ENCODE measurements at regions not wholly inside any gene's neighbourhood (a gene's known extent, or its start where the extent isn't known, plus 50 kb on each side); places are given as distances from the start of the nearest gene placed in this dataset.

GRCh38 chr15:62218841-62219240, 53.8 kb upstream of the C2CD4B start:
- DNase-seq: no peak
- Histone ChIP-seq H3K9ac (ENCODE audit: low read length) (no peak overlapping the region), H3K27me3 (replicated peaks; ENCODE audit: insufficient read depth, low read length) (no peaks in the 10 kb centered on the region), H3K36me3 (replicated peaks; ENCODE audit: insufficient read depth, low read length) (no peaks in the 10 kb centered on the region), H3K4me2 (ENCODE audit: low read depth, low read length) (no peak overlapping the region), H3F3A (ENCODE audit: insufficient read depth, low read length) (no peaks in the 10 kb centered on the region), H4K20me1 (ENCODE audit: insufficient read depth, low read length) (no peaks in the 10 kb centered on the region), H3K9me2 (replicated peaks; ENCODE audit: insufficient read depth, low read length) (no peaks in the 10 kb centered on the region), H2AFZ (ENCODE audit: low read length) (no peak overlapping the region), H3K4me3 (ENCODE audit: low read length) (no peak overlapping the region), H3K27ac (ENCODE audit: low read length) (no peak overlapping the region), H3K4me1 (ENCODE audit: low read length) (no peaks in the 10 kb centered on the region), H3K9me3 (replicated peaks; ENCODE audit: insufficient read depth, low read length) (no peaks in the 10 kb centered on the region), H3K79me2 (ENCODE audit: low read length) (no peaks in the 10 kb centered on the region)
- TF ChIP-seq CTCF (IDR thresholded peaks at IDR 0.05; ENCODE audit: low read length) (no peak), EZH2 (optimal IDR thresholded peaks at IDR 0.05; ENCODE audit: low read depth, low read length) (no peak), EZH2phosphoT487 (IDR thresholded peaks at IDR 0.05; ENCODE audit: low read length) (no peak)

- Histone ChIP-seq H3K27ac (ENCODE audit: low read length) (no peak overlapping the region), H3F3A (ENCODE audit: insufficient read depth, low read length) (no peaks in the 10 kb centered on the region), H3K9me3 (replicated peaks; ENCODE audit: insufficient read depth, low read length) (no peaks in the 10 kb centered on the region), H3K9me2 (replicated peaks; ENCODE audit: insufficient read depth, low read length) (no peaks in the 10 kb centered on the region), H3K9ac (ENCODE audit: low read length) (no peak overlapping the region), H2AFZ (ENCODE audit: low read length) (no peak overlapping the region), H3K4me2 (ENCODE audit: low read depth, low read length) (no peak overlapping the region), H3K4me1 (ENCODE audit: low read length) (no peaks in the 10 kb centered on the region), H4K20me1 (ENCODE audit: insufficient read depth, low read length) (no peaks in the 10 kb centered on the region), H3K4me3 (ENCODE audit: low read length) (no peak overlapping the region), H3K36me3 (replicated peaks; ENCODE audit: insufficient read depth, low read length) (no peaks in the 10 kb centered on the region), H3K27me3 (replicated peaks; ENCODE audit: insufficient read depth, low read length) (no peaks in the 10 kb centered on the region), H3K79me2 (ENCODE audit: low read length) (no peaks in the 10 kb centered on the region)
- TF ChIP-seq CTCF (IDR thresholded peaks at IDR 0.05; ENCODE audit: low read length) (no peak), EZH2phosphoT487 (IDR thresholded peaks at IDR 0.05; ENCODE audit: low read length) (no peak), EZH2 (optimal IDR thresholded peaks at IDR 0.05; ENCODE audit: low read depth, low read length) (no peak)
- DNase-seq: no peak
Measured at GRCh38 chr15:62219799-62220198, 54.7 kb upstream of the C2CD4B start.

GRCh38 chr15:62223020-62223419, 57.9 kb upstream of the C2CD4B start:
- no peaks in the 10 kb centered on the region for H3F3A ChIP-seq (ENCODE audit: insufficient read depth, low read length)
- no peaks in the 10 kb centered on the region for H3K79me2 ChIP-seq (ENCODE audit: low read length)
- H3K9ac ChIP-seq (ENCODE audit: low read length): no peak overlapping the region
- H3K9me2 ChIP-seq (replicated peaks; ENCODE audit: insufficient read depth, low read length): no peaks in the 10 kb centered on the region
- H2AFZ ChIP-seq (ENCODE audit: low read length): no peak overlapping the region
- H3K4me2 ChIP-seq (ENCODE audit: low read depth, low read length): no peak overlapping the region
- H4K20me1 ChIP-seq (ENCODE audit: insufficient read depth, low read length): no peaks in the 10 kb centered on the region
- H3K27me3 ChIP-seq (replicated peaks; ENCODE audit: insufficient read depth, low read length): no peaks in the 10 kb centered on the region
- TF ChIP-seq EZH2 (optimal IDR thresholded peaks at IDR 0.05; ENCODE audit: low read depth, low read length) (no peak), EZH2phosphoT487 (IDR thresholded peaks at IDR 0.05; ENCODE audit: low read length) (no peak), CTCF (IDR thresholded peaks at IDR 0.05; ENCODE audit: low read length) (no peak)
- H3K27ac ChIP-seq (ENCODE audit: low read length): no peak overlapping the region
- H3K4me1 ChIP-seq (ENCODE audit: low read length): no peaks in the 10 kb centered on the region
- no peaks in the 10 kb centered on the region for H3K9me3 ChIP-seq (replicated peaks; ENCODE audit: insufficient read depth, low read length)
- no peak for DNase-seq
- no peak overlapping the region for H3K4me3 ChIP-seq (ENCODE audit: low read length)
- H3K36me3 ChIP-seq (replicated peaks; ENCODE audit: insufficient read depth, low read length): no peaks in the 10 kb centered on the region

Data from MM.1S (cell line).